ENCODE measurements at regions not wholly inside any gene's neighbourhood (a gene's known extent, or its start where the extent isn't known, plus 50 kb on each side); places are given as distances from the start of the nearest gene placed in this dataset.

- Mint-ChIP-seq H3K4me3 (no peak overlapping the region), H3K27me3 (ENCODE audit: insufficient read depth) (no peaks in the 10 kb centered on the region; the same call in 1 of the 2 replicates), H3K9me3 (peaks cover 70% of the 10 kb centered on the region), H3K27ac (no peak overlapping the region), H3K4me1 (ENCODE audit: low read depth) (no peaks in the 10 kb centered on the region), H3K36me3 (ENCODE audit: low read depth) (peaks cover 7% of the 10 kb centered on the region; the same call in 1 of the 2 replicates)
- DNase-seq = no peak
- TF ChIP-seq, protein P1, sequence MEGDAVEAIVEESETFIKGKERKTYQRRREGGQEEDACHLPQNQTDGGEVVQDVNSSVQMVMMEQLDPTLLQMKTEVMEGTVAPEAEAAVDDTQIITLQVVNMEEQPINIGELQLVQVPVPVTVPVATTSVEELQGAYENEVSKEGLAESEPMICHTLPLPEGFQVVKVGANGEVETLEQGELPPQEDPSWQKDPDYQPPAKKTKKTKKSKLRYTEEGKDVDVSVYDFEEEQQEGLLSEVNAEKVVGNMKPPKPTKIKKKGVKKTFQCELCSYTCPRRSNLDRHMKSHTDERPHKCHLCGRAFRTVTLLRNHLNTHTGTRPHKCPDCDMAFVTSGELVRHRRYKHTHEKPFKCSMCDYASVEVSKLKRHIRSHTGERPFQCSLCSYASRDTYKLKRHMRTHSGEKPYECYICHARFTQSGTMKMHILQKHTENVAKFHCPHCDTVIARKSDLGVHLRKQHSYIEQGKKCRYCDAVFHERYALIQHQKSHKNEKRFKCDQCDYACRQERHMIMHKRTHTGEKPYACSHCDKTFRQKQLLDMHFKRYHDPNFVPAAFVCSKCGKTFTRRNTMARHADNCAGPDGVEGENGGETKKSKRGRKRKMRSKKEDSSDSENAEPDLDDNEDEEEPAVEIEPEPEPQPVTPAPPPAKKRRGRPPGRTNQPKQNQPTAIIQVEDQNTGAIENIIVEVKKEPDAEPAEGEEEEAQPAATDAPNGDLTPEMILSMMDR (IDR thresholded peaks at IDR 0.05) = no peak
Observed at GRCh38 chr22:48223488-48224190, 1461.2 kb downstream of the TBC1D22A start.

DNA sequence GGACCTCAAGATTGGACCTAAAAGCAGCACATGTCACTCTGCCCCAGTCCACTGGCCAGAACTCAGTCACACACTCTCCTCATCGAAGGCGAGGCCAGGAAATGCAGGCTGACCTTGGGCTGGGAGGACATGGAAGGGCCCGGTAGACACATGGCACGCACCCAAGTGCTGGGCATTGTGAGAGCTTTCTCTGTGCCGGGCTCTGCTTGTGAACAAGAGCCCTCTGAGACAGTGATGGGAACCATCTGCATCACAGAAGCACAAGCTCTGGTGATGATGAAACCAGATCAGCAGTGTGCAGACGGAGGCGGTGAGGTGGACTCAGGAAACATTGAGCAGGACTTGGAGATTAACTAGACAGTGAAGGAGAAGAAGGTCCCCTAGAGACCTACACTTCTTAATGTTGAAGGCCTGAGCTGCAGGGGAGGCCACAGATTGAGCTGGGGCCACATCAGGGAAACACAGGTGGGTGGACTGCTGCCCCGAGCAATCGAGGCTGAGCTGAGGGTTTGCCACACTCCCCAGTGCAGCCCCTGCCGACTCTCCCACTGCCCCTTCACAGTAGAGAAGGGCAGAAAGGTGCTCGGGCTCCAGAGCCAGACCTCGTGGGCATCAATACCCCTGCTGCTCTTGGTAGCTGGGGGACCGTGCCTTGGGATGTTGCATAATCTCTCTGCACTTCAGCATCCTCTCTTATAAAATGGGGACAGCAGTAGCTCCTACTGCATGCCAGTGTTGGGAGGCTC lies 1460.5 kb downstream of the TBC1D22A start:
- no peak for DNase-seq
- peaks cover 70% of the 10 kb centered on the region for H3K9me3 Mint-ChIP-seq

DNA sequence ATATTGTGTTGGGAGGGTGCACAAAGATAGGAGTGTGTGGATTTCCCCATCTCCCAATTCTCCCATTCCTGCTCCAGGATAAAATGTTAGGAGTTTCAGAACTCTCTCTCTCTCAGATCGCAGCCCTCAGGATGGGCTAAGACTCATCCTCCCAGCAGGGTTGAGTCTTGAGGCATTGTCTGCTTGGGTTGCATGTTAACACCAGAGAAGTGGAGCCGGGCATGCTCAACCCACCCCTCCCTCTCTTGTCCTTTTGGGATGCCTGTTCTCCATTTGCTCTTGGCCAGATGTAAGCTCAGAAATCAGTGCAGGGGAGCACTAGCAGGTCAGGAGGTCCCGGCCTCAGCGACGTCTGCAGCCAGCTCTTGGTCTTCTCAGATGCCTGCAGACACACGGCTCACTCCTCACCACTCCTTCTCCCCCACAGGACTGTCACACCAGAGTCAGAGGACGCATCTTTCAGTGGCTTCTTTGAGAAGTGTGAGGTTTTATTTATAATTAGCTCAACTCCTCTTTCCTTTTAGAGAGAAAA lies 1456.5 kb downstream of the TBC1D22A start:
- H3K27ac Mint-ChIP-seq = no peak overlapping the region
- TF ChIP-seq, protein P1 (IDR thresholded peaks at IDR 0.05) = no peak
- H3K4me1 Mint-ChIP-seq (ENCODE audit: low read depth) = no peaks in the 10 kb centered on the region
- H3K4me3 Mint-ChIP-seq = no peak overlapping the region
- peaks cover 54% of the 10 kb centered on the region for H3K9me3 Mint-ChIP-seq
- peaks cover 12% of the 10 kb centered on the region; the same call in 1 of the 2 replicates for H3K36me3 Mint-ChIP-seq (ENCODE audit: low read depth)
- DNase-seq = no peak
- no peaks in the 10 kb centered on the region for H3K27me3 Mint-ChIP-seq (ENCODE audit: insufficient read depth)

More for the DNA sequence above, 1460.5 kb downstream of the TBC1D22A start:
- TF ChIP-seq, protein P1 (IDR thresholded peaks at IDR 0.05) = no peak
- H3K27me3 Mint-ChIP-seq (ENCODE audit: insufficient read depth) = no peaks in the 10 kb centered on the region; the same call in 1 of the 2 replicates
- no peak overlapping the region for H3K27ac Mint-ChIP-seq
- H3K4me3 Mint-ChIP-seq = no peak overlapping the region
- no peaks in the 10 kb centered on the region for H3K4me1 Mint-ChIP-seq (ENCODE audit: low read depth)
- H3K36me3 Mint-ChIP-seq (ENCODE audit: low read depth) = 0 out of 2 replicates have a peak, but pooled peaks cover 4% of the 10 kb centered on the region

GRCh38 chr22:48217596-48217995 lies 1455.1 kb downstream of the TBC1D22A start:
- Mint-ChIP-seq H3K36me3 (ENCODE audit: low read depth) (peaks cover 12% of the 10 kb centered on the region; the same call in 1 of the 2 replicates), H3K27ac (no peak overlapping the region), H3K27me3 (ENCODE audit: insufficient read depth) (no peaks in the 10 kb centered on the region), H3K4me1 (ENCODE audit: low read depth) (no peaks in the 10 kb centered on the region), H3K4me3 (no peak overlapping the region), H3K9me3 (peaks cover 46% of the 10 kb centered on the region)
- DNase-seq = no peak
- TF ChIP-seq, protein P1 (IDR thresholded peaks at IDR 0.05) = no peak

GRCh38 chr22:48212727-48213126 lies 1450.3 kb downstream of the TBC1D22A start:
- no peak overlapping the region for H3K4me3 Mint-ChIP-seq
- H3K27ac Mint-ChIP-seq = no peak overlapping the region
- H3K27me3 Mint-ChIP-seq (ENCODE audit: insufficient read depth) = no peaks in the 10 kb centered on the region
- TF ChIP-seq, protein P1 (IDR thresholded peaks at IDR 0.05) = no peak
- peaks cover 46% of the 10 kb centered on the region for H3K9me3 Mint-ChIP-seq
- DNase-seq = no peak
- H3K4me1 Mint-ChIP-seq (ENCODE audit: low read depth) = no peaks in the 10 kb centered on the region
- H3K36me3 Mint-ChIP-seq (ENCODE audit: low read depth) = peaks cover 25% of the 10 kb centered on the region; the same call in 1 of the 2 replicates
